ENCODE measurements at regions not wholly inside any gene's neighbourhood (a gene's known extent, or its start where the extent isn't known, plus 50 kb on each side); places are given as distances from the start of the nearest gene placed in this dataset.
"Not testable (repeated sequence)": the region's sequence is repeated elsewhere in the genome, so short reads cannot be mapped to it uniquely, and the experiment has no call there.

DNA sequence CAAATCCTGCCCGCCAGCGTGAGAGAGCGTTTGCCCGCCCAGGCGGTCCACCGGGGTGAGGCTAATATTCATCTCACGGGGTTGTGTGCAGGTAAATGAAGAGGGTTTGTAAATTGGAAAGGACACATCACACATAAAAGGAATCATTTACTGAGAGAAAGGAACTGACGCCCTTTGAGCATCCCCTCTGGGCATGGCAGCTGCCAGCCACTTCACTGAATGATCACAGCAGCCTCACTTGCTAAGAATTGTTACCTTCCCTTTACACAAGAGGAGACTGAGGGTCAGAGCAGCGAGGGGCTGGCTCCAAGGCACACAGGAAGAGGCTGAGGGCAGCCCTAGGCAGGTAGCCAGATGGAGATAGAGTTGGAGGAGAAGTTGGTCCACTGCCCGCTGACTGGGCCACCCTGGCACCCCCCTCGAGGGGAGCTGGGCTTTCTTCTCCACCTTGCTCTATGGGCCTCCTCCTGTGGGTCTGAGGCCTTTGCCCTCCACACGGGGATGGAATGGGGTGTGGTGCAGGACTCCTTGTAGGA is 96.0 kb downstream of the FOXD2 start:
- Mint-ChIP-seq H3K27me3 (peaks cover 49% of the 10 kb centered on the region), H3K9me3 (peaks cover 9% of the 10 kb centered on the region), H3K36me3 (no peaks in the 10 kb centered on the region), H3K27ac (no peak overlapping the region), H3K4me3 (no peak overlapping the region), H3K4me1 (no peaks in the 10 kb centered on the region)
- CTCF ChIA-PET: interaction anchor here (0.6 kb wide), 1 partner anchor 54 kb away, joined by 3 read pairs; no protein-coding TSS in a partner anchor
- DNase-seq: no peak

DNA sequence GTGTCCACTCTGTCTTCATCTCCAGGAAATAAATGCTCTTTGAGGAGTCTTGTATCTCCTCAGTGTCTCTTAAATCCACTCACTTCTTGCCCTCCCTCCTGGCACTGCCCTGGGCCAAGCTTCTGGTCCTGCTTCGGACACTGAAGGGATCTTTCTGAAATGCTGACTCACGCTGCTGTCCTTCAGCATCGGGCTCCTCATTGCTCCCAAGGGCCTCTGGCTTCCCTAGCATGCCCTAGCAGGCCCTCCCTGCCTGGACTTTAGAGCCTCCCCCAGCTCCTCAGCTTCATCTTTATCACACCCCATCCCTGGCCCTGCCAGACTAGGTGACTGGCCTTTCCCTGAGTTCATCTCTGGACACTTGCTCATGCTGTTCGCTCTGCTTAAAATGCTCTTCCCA is 96.6 kb downstream of the FOXD2 start:
- Mint-ChIP-seq H3K9me3 (peaks cover 4% of the 10 kb centered on the region), H3K27ac (no peak overlapping the region), H3K4me1 (no peaks in the 10 kb centered on the region), H3K36me3 (no peaks in the 10 kb centered on the region), H3K4me3 (no peak overlapping the region), H3K27me3 (peaks cover 49% of the 10 kb centered on the region)
- DNase-seq: no peak
- CTCF ChIA-PET: interaction anchor here (0.6 kb wide), 1 partner anchor 53 kb away, joined by 3 read pairs; no protein-coding TSS in a partner anchor

DNA sequence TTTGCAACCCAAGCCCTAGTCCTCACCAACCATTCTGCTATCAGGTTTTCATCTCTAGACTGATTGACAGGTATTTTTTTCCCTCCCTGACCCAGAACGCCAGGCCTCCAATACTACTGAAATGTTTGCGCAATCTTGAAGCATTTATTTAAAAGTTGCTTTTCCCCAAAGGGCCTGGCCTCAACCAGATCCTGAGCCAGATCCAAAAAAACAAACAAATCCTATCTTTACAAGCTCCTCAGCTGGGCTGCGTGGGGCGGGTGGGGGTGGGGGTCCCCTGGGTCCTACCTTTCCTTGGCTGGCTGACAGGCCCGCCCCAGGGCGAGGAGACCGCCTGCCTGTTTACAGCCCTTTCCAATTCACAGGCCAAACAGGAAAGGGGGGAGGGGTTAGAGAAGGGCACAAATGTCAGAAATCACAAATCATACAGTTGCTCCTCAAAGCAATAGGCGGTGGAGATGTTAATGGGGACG is 98.8 kb downstream of the FOXD2 start:
- H3K4me1 Mint-ChIP-seq: no peaks in the 10 kb centered on the region
- H3K36me3 Mint-ChIP-seq: no peaks in the 10 kb centered on the region
- no peaks in the 10 kb centered on the region for H3K9me3 Mint-ChIP-seq
- CTCF ChIA-PET: no interaction called here
- H3K4me3 Mint-ChIP-seq: no peak overlapping the region
- no peak overlapping the region for H3K27ac Mint-ChIP-seq
- H3K27me3 Mint-ChIP-seq: peaks cover 46% of the 10 kb centered on the region
- no peak for DNase-seq

DNA sequence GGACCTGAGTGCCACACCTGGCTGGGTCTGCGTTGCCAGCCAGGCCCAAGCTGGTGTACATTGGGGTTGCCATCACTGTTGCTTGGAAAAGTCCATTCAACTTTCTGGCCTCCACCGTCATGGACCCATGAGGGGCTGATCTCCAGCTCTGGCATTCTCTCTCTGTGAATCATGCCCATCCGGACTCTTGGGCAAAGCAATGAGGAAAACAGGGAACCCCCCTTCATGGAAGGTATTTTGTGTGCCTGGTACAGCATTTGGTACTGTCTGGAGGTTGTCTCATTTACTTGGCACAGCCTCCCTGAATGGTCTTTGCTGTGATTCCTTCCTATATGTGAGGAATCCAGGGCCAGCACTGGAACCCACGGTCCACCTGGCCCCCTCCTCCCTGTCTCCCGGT is 99.4 kb downstream of the FOXD2 start:
- CTCF ChIA-PET: no interaction called here
- H3K4me1 Mint-ChIP-seq: no peaks in the 10 kb centered on the region
- H3K36me3 Mint-ChIP-seq: no peaks in the 10 kb centered on the region
- H3K27ac Mint-ChIP-seq: no peak overlapping the region
- H3K9me3 Mint-ChIP-seq: no peaks in the 10 kb centered on the region
- H3K4me3 Mint-ChIP-seq: no peak overlapping the region
- peaks cover 42% of the 10 kb centered on the region for H3K27me3 Mint-ChIP-seq
- no peak for DNase-seq

DNA sequence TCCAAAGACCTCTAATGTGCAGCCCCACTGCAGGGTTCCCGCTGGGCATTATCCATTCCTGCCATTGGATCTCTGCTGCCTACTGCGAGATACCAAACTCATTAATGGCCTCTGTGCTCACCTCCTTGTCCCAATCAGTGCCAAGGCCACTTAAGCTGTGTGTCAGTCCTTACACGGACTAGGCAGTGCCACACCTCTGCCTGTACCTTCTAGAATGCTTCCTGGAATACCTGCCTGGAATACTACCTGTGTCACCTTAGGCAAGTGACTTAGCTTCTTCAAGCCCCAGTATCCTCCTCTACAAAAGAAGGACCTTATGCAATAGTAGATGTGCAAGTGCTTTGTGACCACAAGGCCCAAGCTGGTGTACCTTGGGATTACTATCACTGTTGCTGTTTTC is 100.1 kb downstream of the FOXD2 start:
- Mint-ChIP-seq H3K27me3 (peaks cover 40% of the 10 kb centered on the region), H3K9me3 (no peaks in the 10 kb centered on the region), H3K4me1 (no peaks in the 10 kb centered on the region), H3K4me3 (no peak overlapping the region), H3K27ac (no peak overlapping the region), H3K36me3 (no peaks in the 10 kb centered on the region)
- no peak for DNase-seq
- CTCF ChIA-PET: no interaction called here

DNA sequence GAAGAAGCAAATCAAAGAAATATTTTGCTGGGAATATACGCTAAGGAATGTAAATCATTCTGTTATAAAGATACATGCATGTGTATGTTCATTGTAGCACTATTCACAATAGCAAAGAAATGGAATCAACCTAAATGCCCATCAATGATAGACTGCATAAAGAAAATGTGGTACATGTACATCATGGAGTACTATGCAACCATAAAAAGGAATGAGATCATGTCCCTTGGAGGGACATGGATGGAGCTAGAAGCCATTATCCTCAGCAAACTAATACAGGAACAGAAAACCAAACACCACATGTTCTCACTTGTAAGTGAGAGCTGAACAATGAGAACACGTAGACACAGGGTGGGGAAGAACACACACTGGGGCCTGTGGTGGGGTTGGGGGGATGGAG is 100.7 kb downstream of the FOXD2 start:
- not testable (repeated sequence) for H3K9me3 Mint-ChIP-seq, H3K36me3 Mint-ChIP-seq, H3K4me1 Mint-ChIP-seq, H3K27ac Mint-ChIP-seq, DNase-seq, H3K4me3 Mint-ChIP-seq
- CTCF ChIA-PET: interaction anchor here (1.0 kb wide), 1 partner anchor 106 kb away, joined by 3 read pairs; no protein-coding TSS in a partner anchor
- peaks cover 34% of the 10 kb centered on the region for H3K27me3 Mint-ChIP-seq

DNA sequence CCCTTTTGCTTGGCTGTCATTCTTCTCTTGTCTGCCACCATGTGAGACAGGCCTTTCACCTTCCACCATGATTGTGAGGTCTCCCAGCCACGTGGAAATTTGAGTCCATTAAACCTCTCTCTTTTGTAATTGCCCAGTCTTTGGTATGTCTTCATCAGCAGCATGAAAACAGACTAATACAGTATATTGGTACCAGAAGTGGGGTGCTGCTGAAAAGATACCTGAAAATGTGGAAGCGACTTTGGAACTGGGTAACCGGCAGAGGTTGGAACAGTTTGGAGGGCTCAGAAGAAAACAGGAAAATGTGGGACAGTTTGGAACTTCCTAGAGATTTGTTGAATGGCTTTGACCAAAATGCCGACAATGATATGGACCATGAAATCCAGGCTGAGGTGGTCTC is 103.9 kb downstream of the FOXD2 start:
- H3K27me3 Mint-ChIP-seq: peaks cover 19% of the 10 kb centered on the region
- DNase-seq, CTCF ChIA-PET, H3K27ac Mint-ChIP-seq, H3K4me1 Mint-ChIP-seq, H3K9me3 Mint-ChIP-seq, H3K36me3 Mint-ChIP-seq, H3K4me3 Mint-ChIP-seq: not testable (repeated sequence)

DNA sequence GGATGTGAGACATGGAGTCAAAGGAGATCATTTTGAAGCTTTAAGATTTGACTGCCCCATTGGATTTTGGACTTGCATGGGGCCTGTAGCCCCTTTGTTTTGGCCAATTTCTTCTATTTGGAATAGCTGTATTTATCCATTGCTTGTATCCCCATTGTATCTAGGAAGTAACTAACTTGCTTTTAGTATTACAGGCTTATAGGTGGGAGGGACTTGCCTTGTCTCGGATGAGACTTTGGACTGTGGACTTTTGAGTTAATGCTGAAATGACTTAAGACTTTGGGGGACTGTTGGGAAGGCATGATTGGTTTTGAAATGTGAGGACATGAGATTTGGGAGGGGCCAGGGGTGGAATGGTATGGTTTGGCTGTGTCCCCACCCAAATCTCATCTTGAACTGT is 105.2 kb downstream of the FOXD2 start:
- H3K9me3 Mint-ChIP-seq, CTCF ChIA-PET: not testable (repeated sequence)
- H3K27me3 Mint-ChIP-seq: peaks cover 19% of the 10 kb centered on the region

DNA sequence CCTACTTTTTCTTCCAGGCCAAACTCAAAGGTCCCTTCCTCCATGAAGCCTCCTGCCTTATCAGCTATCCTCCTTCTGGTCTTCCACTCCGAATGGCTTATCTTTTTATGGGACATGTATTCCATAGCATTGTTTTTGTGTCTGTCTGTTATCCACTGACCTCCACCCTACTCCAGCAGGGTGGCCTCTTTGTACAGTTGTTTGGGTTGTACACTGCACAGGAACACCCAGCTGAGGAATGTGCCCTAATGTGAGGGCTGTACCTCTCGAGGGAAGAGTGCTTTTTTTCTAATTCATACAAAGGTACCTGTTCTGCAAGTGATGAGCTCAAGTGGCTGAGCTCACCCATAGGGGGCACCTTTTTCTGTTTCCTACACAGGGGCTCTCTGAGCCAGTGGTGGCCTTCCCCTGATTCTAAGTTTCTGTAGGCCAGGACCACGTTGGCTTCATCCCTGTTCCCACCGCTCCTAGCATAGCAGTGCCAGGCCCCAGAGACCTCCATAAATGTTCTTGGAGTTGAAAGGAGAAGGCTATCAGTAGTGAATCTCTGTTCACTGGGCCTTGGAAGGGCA is 108.2 kb downstream of the FOXD2 start:
- H3K36me3 Mint-ChIP-seq: no peaks in the 10 kb centered on the region
- no peaks in the 10 kb centered on the region for H3K9me3 Mint-ChIP-seq
- no peaks in the 10 kb centered on the region for H3K4me1 Mint-ChIP-seq
- H3K27ac Mint-ChIP-seq: no peak overlapping the region
- no peak overlapping the region for H3K4me3 Mint-ChIP-seq
- peaks cover 10% of the 10 kb centered on the region for H3K27me3 Mint-ChIP-seq
- CTCF ChIA-PET: no interaction called here
- no peak for DNase-seq

More for the DNA sequence above, 105.2 kb downstream of the FOXD2 start:
- not testable (repeated sequence) for H3K4me1 Mint-ChIP-seq, H3K27ac Mint-ChIP-seq, DNase-seq, H3K4me3 Mint-ChIP-seq, H3K36me3 Mint-ChIP-seq

DNA sequence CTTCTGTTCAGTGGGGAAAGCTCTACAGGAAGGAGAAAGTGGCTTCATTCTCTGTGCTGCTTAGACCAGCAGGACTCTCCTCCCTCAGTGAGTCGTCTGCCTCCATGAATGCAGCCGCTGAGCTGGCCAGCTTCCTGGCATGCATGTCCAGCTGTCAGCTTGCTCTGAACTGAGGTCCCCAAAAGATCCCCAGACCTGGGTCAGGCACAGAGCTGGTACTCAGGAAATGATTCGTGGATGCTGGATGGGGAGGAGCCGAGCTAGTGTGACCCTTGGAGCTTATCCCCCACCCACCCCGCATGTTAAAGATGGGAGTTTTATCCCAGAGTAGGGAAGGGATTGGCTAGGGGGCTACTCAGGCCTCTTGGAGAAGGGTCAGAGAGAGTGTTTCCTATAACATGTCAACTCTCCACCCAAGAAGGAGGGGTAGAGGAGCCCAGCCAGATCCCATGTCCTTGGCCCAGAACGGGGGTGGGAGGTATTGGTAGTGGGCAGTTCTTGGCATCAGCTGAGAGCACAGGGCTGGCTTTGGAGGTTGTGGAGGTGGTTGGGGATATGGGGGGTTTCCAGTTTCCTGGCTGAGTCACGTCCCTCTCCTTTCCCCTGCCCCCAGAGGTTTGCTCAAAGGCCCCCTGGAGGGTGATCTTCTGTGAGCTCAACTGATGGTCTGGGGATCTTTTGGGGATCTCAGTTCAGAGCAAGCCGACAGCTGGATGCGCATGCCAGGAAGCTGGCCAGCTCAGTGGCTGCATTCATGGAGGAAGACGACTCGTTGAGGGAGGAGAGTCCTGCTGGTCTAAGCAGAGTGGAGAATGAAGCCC is 110.1 kb downstream of the FOXD2 start:
- Mint-ChIP-seq H3K27ac (no peak overlapping the region), H3K4me1 (no peaks in the 10 kb centered on the region), H3K9me3 (no peaks in the 10 kb centered on the region), H3K36me3 (no peaks in the 10 kb centered on the region), H3K27me3 (peaks cover 20% of the 10 kb centered on the region), H3K4me3 (no peak overlapping the region)
- CTCF ChIA-PET: no interaction called here
- no peak for DNase-seq

DNA sequence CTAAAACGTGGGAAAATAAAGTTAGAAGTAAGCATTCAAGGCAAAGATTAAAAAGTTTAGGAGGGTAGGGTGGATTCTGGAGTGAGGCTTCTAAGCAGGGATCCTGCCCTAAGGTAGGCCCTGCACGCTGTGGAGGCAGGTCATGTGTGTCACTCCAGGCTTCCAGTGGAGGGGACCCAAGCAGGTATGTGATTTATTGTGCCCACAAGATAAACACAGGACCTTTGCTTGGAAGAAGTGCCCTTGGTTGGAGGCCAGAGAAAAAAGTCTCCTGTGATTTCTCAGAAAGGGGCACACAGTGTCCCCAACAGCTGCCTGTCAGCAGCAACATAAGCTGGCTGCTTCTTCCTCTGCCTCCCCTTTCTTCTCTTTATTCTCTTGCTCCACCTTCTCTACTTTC is 110.8 kb downstream of the FOXD2 start:
- Mint-ChIP-seq H3K27me3 (peaks cover 23% of the 10 kb centered on the region), H3K9me3 (no peaks in the 10 kb centered on the region), H3K4me3 (no peak overlapping the region), H3K4me1 (no peaks in the 10 kb centered on the region), H3K36me3 (no peaks in the 10 kb centered on the region), H3K27ac (no peak overlapping the region)
- CTCF ChIA-PET: no interaction called here
- no peak for DNase-seq

DNA sequence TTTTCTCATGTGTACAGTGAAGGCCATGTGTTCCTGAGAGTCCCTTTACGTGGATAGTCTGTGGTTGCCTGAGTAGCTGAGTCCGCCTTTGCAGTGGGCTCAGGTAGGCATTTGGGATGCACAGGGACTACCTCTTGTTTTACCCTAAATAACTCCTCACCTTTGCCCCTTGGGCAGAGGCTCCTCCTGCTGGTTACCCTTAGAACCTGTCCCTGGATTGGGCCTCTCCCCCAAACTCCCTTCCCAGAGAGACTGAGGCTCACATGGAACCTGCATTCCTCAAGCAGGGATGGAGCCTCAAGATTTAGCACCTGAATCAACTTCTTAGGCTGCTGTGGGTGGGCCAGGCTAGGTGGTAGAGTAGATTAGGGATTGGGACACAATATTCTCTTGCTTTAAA is 111.7 kb downstream of the FOXD2 start:
- DNase-seq: no peak
- Mint-ChIP-seq H3K36me3 (no peaks in the 10 kb centered on the region), H3K27ac (no peak overlapping the region), H3K27me3 (peaks cover 27% of the 10 kb centered on the region), H3K4me1 (no peaks in the 10 kb centered on the region), H3K4me3 (no peak overlapping the region), H3K9me3 (no peaks in the 10 kb centered on the region)
- CTCF ChIA-PET: no interaction called here

DNA sequence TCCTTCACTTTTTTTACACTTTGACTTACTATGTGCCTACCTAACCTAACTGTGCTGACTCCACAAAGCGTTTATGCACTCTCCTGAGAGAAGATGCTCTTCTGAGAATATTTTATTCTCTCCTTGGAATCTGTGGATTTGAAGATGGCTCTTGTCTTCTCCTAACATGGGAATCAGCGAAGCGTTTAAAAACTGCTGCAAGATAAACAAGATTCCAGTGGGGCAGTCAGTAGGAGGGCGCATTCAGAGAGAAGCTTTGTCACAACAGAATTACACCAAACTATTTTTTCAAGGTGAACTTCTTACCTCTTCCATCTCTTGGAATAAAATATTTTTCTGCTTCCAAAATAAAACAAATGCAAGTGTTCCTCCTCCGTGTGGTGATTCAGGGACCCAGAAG is 113.1 kb downstream of the FOXD2 start:
- CTCF ChIA-PET: no interaction called here
- no peak for DNase-seq
- H3K9me3 Mint-ChIP-seq: no peaks in the 10 kb centered on the region
- H3K36me3 Mint-ChIP-seq: no peaks in the 10 kb centered on the region
- peaks cover 28% of the 10 kb centered on the region for H3K27me3 Mint-ChIP-seq
- no peaks in the 10 kb centered on the region for H3K4me1 Mint-ChIP-seq
- H3K4me3 Mint-ChIP-seq: no peak overlapping the region
- H3K27ac Mint-ChIP-seq: no peak overlapping the region

DNA sequence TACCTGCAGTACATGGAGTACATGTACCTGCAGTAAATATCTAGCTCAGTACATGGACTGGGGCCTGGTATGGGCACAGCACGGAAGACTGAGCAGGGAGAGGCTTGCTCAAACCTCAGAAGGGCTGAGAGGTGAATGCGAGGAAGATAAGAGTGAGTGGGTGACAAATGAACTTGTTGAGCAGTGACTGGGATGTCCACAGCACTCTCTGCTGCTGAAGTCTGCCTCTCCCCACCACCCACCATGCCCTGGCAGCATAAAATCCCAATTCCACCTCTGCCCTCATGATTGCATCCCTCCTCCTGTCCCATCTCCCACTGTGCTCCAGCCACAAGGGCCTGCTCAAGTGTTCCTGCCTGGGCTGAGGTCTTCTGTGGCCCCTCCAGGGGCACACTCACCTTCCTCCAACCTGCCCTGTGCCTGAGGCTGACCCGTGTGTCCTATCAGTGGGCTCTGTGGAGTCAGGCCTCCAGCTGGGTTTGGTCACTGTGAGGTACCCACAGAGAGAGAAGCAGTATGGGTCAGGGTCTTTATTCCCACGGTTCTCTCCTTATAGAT is 114.2 kb downstream of the FOXD2 start:
- Mint-ChIP-seq H3K27me3 (peaks cover 29% of the 10 kb centered on the region), H3K36me3 (no peaks in the 10 kb centered on the region), H3K9me3 (no peaks in the 10 kb centered on the region)

DNA sequence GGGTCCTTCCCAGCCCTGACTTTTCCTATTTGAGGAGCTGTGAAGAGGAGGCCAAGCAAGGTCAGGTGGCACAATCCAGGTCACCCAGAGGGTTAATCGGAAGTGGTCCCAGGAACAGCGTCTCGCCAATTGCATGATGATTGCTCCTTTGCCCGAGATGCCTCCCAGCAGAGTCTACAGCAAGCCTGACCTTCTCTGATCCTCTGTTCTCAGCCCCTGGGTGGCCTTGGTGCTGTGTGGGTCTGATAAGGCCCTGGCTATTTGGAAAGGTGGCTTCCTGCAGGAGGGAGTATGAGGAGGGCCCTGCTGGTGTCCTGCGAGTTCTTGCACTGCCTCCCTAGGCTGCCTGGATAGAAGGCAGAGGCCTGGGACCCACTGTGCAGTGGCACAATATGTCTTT is 116.2 kb downstream of the FOXD2 start:
- Mint-ChIP-seq H3K4me1 (no peaks in the 10 kb centered on the region), H3K27me3 (peaks cover 29% of the 10 kb centered on the region), H3K4me3 (no peak overlapping the region), H3K36me3 (no peaks in the 10 kb centered on the region), H3K9me3 (no peaks in the 10 kb centered on the region), H3K27ac (no peak overlapping the region)
- no peak for DNase-seq
- CTCF ChIA-PET: no interaction called here

More for the DNA sequence above, 114.2 kb downstream of the FOXD2 start:
- CTCF ChIA-PET: no interaction called here
- no peak for DNase-seq
- H3K4me3 Mint-ChIP-seq: no peak overlapping the region
- no peak overlapping the region for H3K27ac Mint-ChIP-seq
- no peaks in the 10 kb centered on the region for H3K4me1 Mint-ChIP-seq
